Rectal smooth muscle tissue (tissue), 1 donor: ENCODE measurements at regions not wholly inside any gene's neighbourhood (a gene's known extent, or its start where the extent isn't known, plus 50 kb on each side); places are given as distances from the start of the nearest gene placed in this dataset.
"Not testable (repeated sequence)": the region's sequence is repeated elsewhere in the genome, so short reads cannot be mapped to it uniquely, and the experiment has no call there.

Experiments used
- H3K27ac ChIP-seq: one replicate; pipeline ENCODE4 v1.7.0; 2013; ENCODE audit warnings: low read depth, low read length, inconsistent platforms
- H3K27me3 ChIP-seq: one replicate; pipeline ENCODE4 v1.7.0; 2013; ENCODE audit warnings: low read length; ENCODE audit not compliant: control insufficient read depth, insufficient read depth
- H3K36me3 ChIP-seq: one replicate; pipeline ENCODE4 v1.7.0; 2013; ENCODE audit warnings: low read length; ENCODE audit not compliant: control insufficient read depth, insufficient read depth
- H3K4me1 ChIP-seq: one replicate; pipeline ENCODE4 v1.7.0; 2013; ENCODE audit warnings: low read length; ENCODE audit not compliant: control insufficient read depth, insufficient read depth
- H3K4me3 ChIP-seq: one replicate; pipeline ENCODE4 v1.7.0; 2013; ENCODE audit warnings: low read length
- H3K9ac ChIP-seq: one replicate; pipeline ENCODE4 v1.7.0; 2013; ENCODE audit warnings: low read length

GRCh38 chr9:10843151-10843550, 230.3 kb upstream of the PTPRD start:
- no peak overlapping the region for H3K27ac ChIP-seq
- no peaks in the 10 kb centered on the region for H3K36me3 ChIP-seq
- H3K9ac ChIP-seq = no peak overlapping the region

GRCh38 chr9:10855847-10856246, 243.0 kb upstream of the PTPRD start:
- no peak overlapping the region for H3K27ac ChIP-seq

More at GRCh38 chr9:10843151-10843550, 230.3 kb upstream of the PTPRD start:
- no peaks in the 10 kb centered on the region for H3K27me3 ChIP-seq
- no peak overlapping the region for H3K4me3 ChIP-seq
- H3K4me1 ChIP-seq = no peaks in the 10 kb centered on the region

GRCh38 chr9:10858817-10859216, 246.0 kb upstream of the PTPRD start:
- Histone ChIP-seq H3K9ac (no peak overlapping the region), H3K36me3 (no peaks in the 10 kb centered on the region), H3K27me3 (no peaks in the 10 kb centered on the region), H3K4me3 (no peak overlapping the region), H3K4me1 (no peaks in the 10 kb centered on the region), H3K27ac (no peak overlapping the region)

More at GRCh38 chr9:10855847-10856246, 243.0 kb upstream of the PTPRD start:
- Histone ChIP-seq H3K4me3 (no peak overlapping the region), H3K27me3 (no peaks in the 10 kb centered on the region), H3K4me1 (no peaks in the 10 kb centered on the region), H3K9ac (no peak overlapping the region), H3K36me3 (no peaks in the 10 kb centered on the region)

GRCh38 chr9:10863476-10863875, 250.7 kb upstream of the PTPRD start:
- H3K4me1 ChIP-seq = no peaks in the 10 kb centered on the region
- no peaks in the 10 kb centered on the region for H3K36me3 ChIP-seq
- no peak overlapping the region for H3K4me3 ChIP-seq
- H3K27me3 ChIP-seq = no peaks in the 10 kb centered on the region
- no peak overlapping the region for H3K27ac ChIP-seq
- H3K9ac ChIP-seq = no peak overlapping the region

- H3K27me3 ChIP-seq = no peaks in the 10 kb centered on the region
- H3K27ac ChIP-seq = no peak overlapping the region
- H3K9ac ChIP-seq = no peak overlapping the region
- no peaks in the 10 kb centered on the region for H3K4me1 ChIP-seq
- no peaks in the 10 kb centered on the region for H3K36me3 ChIP-seq
- no peak overlapping the region for H3K4me3 ChIP-seq
Observed at GRCh38 chr9:10867194-10867593, 254.4 kb upstream of the PTPRD start.

GRCh38 chr9:10869687-10870086, 256.9 kb upstream of the PTPRD start:
- Histone ChIP-seq H3K4me1 (no peaks in the 10 kb centered on the region), H3K27me3 (no peaks in the 10 kb centered on the region), H3K36me3 (no peaks in the 10 kb centered on the region), H3K27ac (no peak overlapping the region), H3K4me3 (no peak overlapping the region), H3K9ac (no peak overlapping the region)

GRCh38 chr9:10873999-10874398, 261.2 kb upstream of the PTPRD start:
- Histone ChIP-seq H3K27ac (no peak overlapping the region), H3K36me3 (no peaks in the 10 kb centered on the region), H3K27me3 (no peaks in the 10 kb centered on the region), H3K4me3 (no peak overlapping the region), H3K4me1 (no peaks in the 10 kb centered on the region), H3K9ac (no peak overlapping the region)

- H3K9ac ChIP-seq = no peak overlapping the region
Observed at GRCh38 chr9:10875752-10876151, 262.9 kb upstream of the PTPRD start.

GRCh38 chr9:10876333-10876732, 263.5 kb upstream of the PTPRD start:
- H3K4me3 ChIP-seq = no peak overlapping the region
- H3K27me3 ChIP-seq = no peaks in the 10 kb centered on the region
- H3K9ac ChIP-seq = no peak overlapping the region
- H3K4me1 ChIP-seq = no peaks in the 10 kb centered on the region
- no peaks in the 10 kb centered on the region for H3K36me3 ChIP-seq
- no peak overlapping the region for H3K27ac ChIP-seq

More at GRCh38 chr9:10875752-10876151, 262.9 kb upstream of the PTPRD start:
- Histone ChIP-seq H3K36me3 (no peaks in the 10 kb centered on the region), H3K4me3 (no peak overlapping the region), H3K27ac (no peak overlapping the region), H3K4me1 (no peaks in the 10 kb centered on the region), H3K27me3 (no peaks in the 10 kb centered on the region)

GRCh38 chr9:10890266-10890665, 277.5 kb upstream of the PTPRD start:
- H3K36me3 ChIP-seq, H3K4me1 ChIP-seq, H3K9ac ChIP-seq, H3K27ac ChIP-seq, H3K27me3 ChIP-seq, H3K4me3 ChIP-seq: not testable (repeated sequence)

GRCh38 chr9:10899509-10899908, 286.7 kb upstream of the PTPRD start:
- Histone ChIP-seq H3K27ac (no peak overlapping the region), H3K27me3 (no peaks in the 10 kb centered on the region), H3K36me3 (no peaks in the 10 kb centered on the region), H3K9ac (no peak overlapping the region), H3K4me1 (no peaks in the 10 kb centered on the region), H3K4me3 (no peak overlapping the region)

GRCh38 chr9:10903969-10904368, 291.2 kb upstream of the PTPRD start:
- H3K4me1 ChIP-seq = no peaks in the 10 kb centered on the region
- no peak overlapping the region for H3K27ac ChIP-seq
- H3K27me3 ChIP-seq = no peaks in the 10 kb centered on the region
- H3K36me3 ChIP-seq = no peaks in the 10 kb centered on the region
- H3K4me3 ChIP-seq = no peak overlapping the region
- no peak overlapping the region for H3K9ac ChIP-seq

- no peak overlapping the region for H3K9ac ChIP-seq
- no peaks in the 10 kb centered on the region for H3K27me3 ChIP-seq
- no peaks in the 10 kb centered on the region for H3K36me3 ChIP-seq
- H3K4me3 ChIP-seq = no peak overlapping the region
- no peaks in the 10 kb centered on the region for H3K4me1 ChIP-seq
- H3K27ac ChIP-seq = no peak overlapping the region
Observed at GRCh38 chr9:10910779-10911178, 298.0 kb upstream of the PTPRD start.
